Skeletal muscle tissue (tissue), 3 donors: ENCODE measurements at regions not wholly inside any gene's neighbourhood (a gene's known extent, or its start where the extent isn't known, plus 50 kb on each side); places are given as distances from the start of the nearest gene placed in this dataset.
"Not testable (repeated sequence)": the region's sequence is repeated elsewhere in the genome, so short reads cannot be mapped to it uniquely, and the experiment has no call there.

Experiments
- H3K27ac ChIP-seq: one replicate; pipeline ENCODE4 v1.7.0; 2013; ENCODE audit warnings: mild to moderate bottlenecking, low read depth, low read length, inconsistent platforms
- H3K27me3 ChIP-seq, 3 donors: one replicate each; pipeline ENCODE4 v1.7.0; 2013; ENCODE audit warnings: low read length in 3 of 3; ENCODE audit not compliant: control insufficient read depth in 3 of 3, insufficient read depth in 3 of 3
- H3K36me3 ChIP-seq, 3 donors: one replicate each; pipeline ENCODE4 v1.7.0; 2013; ENCODE audit warnings: low read length in 3 of 3; ENCODE audit not compliant: control insufficient read depth in 3 of 3, insufficient read depth in 3 of 3
- H3K4me1 ChIP-seq, 3 donors: one replicate each; pipeline ENCODE4 v1.7.0; 2013; ENCODE audit warnings: low read length in 3 of 3, mild to moderate bottlenecking in 3 of 3; ENCODE audit not compliant: control insufficient read depth in 3 of 3, insufficient read depth in 3 of 3
- H3K4me3 ChIP-seq, 3 donors: one replicate each; pipeline ENCODE4 v1.7.0; 2013; ENCODE audit warnings: low read length in 3 of 3
- H3K9ac ChIP-seq, 3 donors: one replicate each; pipeline ENCODE4 v1.7.0; 2013; ENCODE audit warnings: low read length in 3 of 3, mild to moderate bottlenecking in 3 of 3, moderate library complexity in 2 of 3, low read depth in 1 of 3
- H3K9me3 ChIP-seq, 3 donors: one replicate each; pipeline ENCODE4 v1.7.0; 2013; ENCODE audit warnings: low read length in 3 of 3; ENCODE audit not compliant: control insufficient read depth in 3 of 3
- donor health status: Osteomylitis.

- no peaks in the 10 kb centered on the region for H3K27me3 ChIP-seq
- H3K4me1 ChIP-seq = peaks cover 0 to 2% (median 0%) of the 10 kb centered on the region in 3 donors
- H3K27ac ChIP-seq = no peak overlapping the region
- H3K4me3 ChIP-seq = no peak overlapping the region
- peaks cover 0 to 19% (median 4%) of the 10 kb centered on the region in 3 donors for H3K36me3 ChIP-seq
- no peaks in the 10 kb centered on the region for H3K9me3 ChIP-seq
- no peak overlapping the region for H3K9ac ChIP-seq
These were observed 183.6 kb downstream of the UTRN start for GRCh38 chr6:144468709-144469108.

DNA sequence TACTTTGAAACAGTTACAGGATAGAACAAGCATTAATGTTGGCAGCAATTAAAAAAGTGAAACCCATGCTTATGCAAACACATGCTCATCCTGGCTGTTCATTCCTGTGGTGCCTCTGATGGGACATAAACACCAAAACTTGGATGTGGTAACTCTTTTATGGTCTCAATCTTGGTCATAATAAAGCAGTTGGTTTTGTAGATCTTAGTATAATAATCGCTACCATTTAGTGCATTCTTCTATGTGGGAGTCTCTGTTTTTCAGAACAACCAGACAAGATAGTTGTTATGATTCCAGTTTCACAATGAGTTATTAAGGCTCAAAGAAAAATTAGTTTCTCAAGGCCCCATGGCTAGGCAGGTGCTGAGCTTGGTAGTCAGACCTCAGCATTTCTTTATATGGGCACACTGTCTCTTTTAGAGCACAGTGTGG lies 184.0 kb downstream of the UTRN start:
- peaks cover 0 to 18% (median 5%) of the 10 kb centered on the region in 3 donors for H3K36me3 ChIP-seq
- no peak overlapping the region for H3K4me3 ChIP-seq
- no peak overlapping the region for H3K9ac ChIP-seq
- H3K9me3 ChIP-seq = no peaks in the 10 kb centered on the region
- H3K27me3 ChIP-seq = no peaks in the 10 kb centered on the region
- H3K27ac ChIP-seq = no peak overlapping the region
- H3K4me1 ChIP-seq = peaks cover 0 to 2% (median 0%) of the 10 kb centered on the region in 3 donors

GRCh38 chr6:144470201-144470600 lies 185.1 kb downstream of the UTRN start:
- not testable (repeated sequence) for H3K9ac ChIP-seq, H3K27ac ChIP-seq, H3K27me3 ChIP-seq, H3K9me3 ChIP-seq, H3K4me3 ChIP-seq, H3K4me1 ChIP-seq
- H3K36me3 ChIP-seq = peaks cover 0 to 23% (median 12%) of the 10 kb centered on the region in 3 donors

- Histone ChIP-seq H3K9me3 (no peaks in the 10 kb centered on the region), H3K4me1 (peaks cover 0 to 1% (median 0%) of the 10 kb centered on the region in 3 donors), H3K36me3 (peaks cover 0 to 25% (median 15%) of the 10 kb centered on the region in 3 donors), H3K27me3 (no peaks in the 10 kb centered on the region), H3K4me3 (no peak overlapping the region), H3K9ac (no peak overlapping the region), H3K27ac (no peak overlapping the region)
These were observed 186.9 kb downstream of the UTRN start for GRCh38 chr6:144471986-144472385.

- Histone ChIP-seq H3K4me3 (no peak overlapping the region), H3K9ac (no peak overlapping the region), H3K27ac (no peak overlapping the region), H3K9me3 (no peaks in the 10 kb centered on the region), H3K4me1 (peaks cover 4 to 12% (median 9%) of the 10 kb centered on the region in 3 donors), H3K27me3 (no peaks in the 10 kb centered on the region), H3K36me3 (peaks cover 0 to 23% (median 15%) of the 10 kb centered on the region in 3 donors)
These were observed 189.2 kb downstream of the UTRN start for GRCh38 chr6:144474290-144474689.

DNA sequence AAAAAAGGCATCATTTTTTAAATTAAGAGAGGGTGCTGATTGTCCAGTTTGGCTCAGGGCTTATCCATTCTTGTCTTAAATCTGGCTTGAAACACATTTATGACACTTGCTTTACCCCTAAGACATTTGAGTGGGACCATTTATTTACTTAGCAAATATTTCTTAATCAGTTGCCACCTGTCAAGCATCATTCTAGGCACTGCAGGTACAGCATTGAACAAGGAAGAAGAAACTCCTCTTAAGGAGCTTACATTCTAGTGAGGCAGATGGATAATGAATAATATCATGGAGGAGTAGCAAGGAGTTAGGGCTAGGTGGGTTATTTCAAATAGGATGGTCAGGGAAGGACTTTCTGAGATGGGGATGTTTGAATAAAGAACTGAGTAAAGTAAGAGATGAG lies 189.8 kb downstream of the UTRN start:
- no peaks in the 10 kb centered on the region for H3K27me3 ChIP-seq
- no peak overlapping the region for H3K27ac ChIP-seq
- no peak overlapping the region for H3K4me3 ChIP-seq
- H3K9ac ChIP-seq = no peak overlapping the region
- H3K9me3 ChIP-seq = no peaks in the 10 kb centered on the region
- H3K4me1 ChIP-seq = peaks cover 8 to 18% (median 15%) of the 10 kb centered on the region in 3 donors
- peaks cover 0 to 25% (median 15%) of the 10 kb centered on the region in 3 donors for H3K36me3 ChIP-seq

- no peak overlapping the region for H3K4me3 ChIP-seq
- H3K9me3 ChIP-seq = no peaks in the 10 kb centered on the region
- no peaks in the 10 kb centered on the region for H3K27me3 ChIP-seq
- H3K27ac ChIP-seq = no peak overlapping the region
- no peak overlapping the region for H3K9ac ChIP-seq
- peaks cover 0 to 30% (median 15%) of the 10 kb centered on the region in 3 donors for H3K36me3 ChIP-seq
- peaks cover 10 to 23% (median 18%) of the 10 kb centered on the region in 3 donors for H3K4me1 ChIP-seq
These were observed 190.3 kb downstream of the UTRN start for GRCh38 chr6:144475411-144475810.

DNA sequence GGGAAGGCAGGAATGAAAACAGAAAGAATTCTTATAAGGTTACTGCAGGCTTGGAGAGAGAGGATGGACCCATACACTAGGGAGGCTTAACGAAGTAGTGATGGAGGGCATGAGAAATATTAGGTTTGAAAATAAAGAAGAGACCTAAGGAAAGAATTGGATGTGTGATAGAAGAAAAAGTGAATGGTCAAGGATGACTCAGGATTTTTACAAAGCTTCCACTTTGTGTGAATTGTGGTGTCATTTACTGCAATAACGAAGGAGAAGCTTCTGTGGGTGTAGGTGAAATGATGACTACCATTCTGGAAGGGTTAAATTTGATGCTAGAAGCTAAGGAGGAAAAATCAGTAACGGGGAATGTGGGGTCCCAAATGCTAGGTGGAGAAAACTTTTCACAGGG lies 191.2 kb downstream of the UTRN start:
- peaks cover 0 to 30% (median 15%) of the 10 kb centered on the region in 3 donors for H3K36me3 ChIP-seq
- H3K4me3 ChIP-seq = no peak overlapping the region
- H3K9ac ChIP-seq = no peak overlapping the region
- H3K27me3 ChIP-seq = no peaks in the 10 kb centered on the region
- no peak overlapping the region for H3K27ac ChIP-seq
- peaks cover 10 to 23% (median 18%) of the 10 kb centered on the region in 3 donors for H3K4me1 ChIP-seq
- no peaks in the 10 kb centered on the region for H3K9me3 ChIP-seq

- peaks cover 10 to 23% (median 18%) of the 10 kb centered on the region in 3 donors for H3K4me1 ChIP-seq
- H3K27ac ChIP-seq = no peak overlapping the region
- H3K27me3 ChIP-seq = no peaks in the 10 kb centered on the region
- H3K4me3 ChIP-seq = no peak overlapping the region
- peaks cover 0 to 26% (median 15%) of the 10 kb centered on the region in 3 donors for H3K36me3 ChIP-seq
- no peak overlapping the region for H3K9ac ChIP-seq
- H3K9me3 ChIP-seq = no peaks in the 10 kb centered on the region
These were observed 192.3 kb downstream of the UTRN start for GRCh38 chr6:144477396-144477795.

GRCh38 chr6:144477856-144478255 lies 192.7 kb downstream of the UTRN start:
- H3K9ac ChIP-seq = no peak overlapping the region
- H3K4me3 ChIP-seq = no peak overlapping the region
- H3K4me1 ChIP-seq = peaks cover 10 to 23% (median 18%) of the 10 kb centered on the region in 3 donors
- H3K9me3 ChIP-seq = no peaks in the 10 kb centered on the region
- peaks cover 0 to 26% (median 15%) of the 10 kb centered on the region in 3 donors for H3K36me3 ChIP-seq
- H3K27me3 ChIP-seq = no peaks in the 10 kb centered on the region
- H3K27ac ChIP-seq = peak overlapping the region; percentile 57
